ENCODE measurements at regions not wholly inside any gene's neighbourhood (a gene's known extent, or its start where the extent isn't known, plus 50 kb on each side); places are given as distances from the start of the nearest gene placed in this dataset.

DNA sequence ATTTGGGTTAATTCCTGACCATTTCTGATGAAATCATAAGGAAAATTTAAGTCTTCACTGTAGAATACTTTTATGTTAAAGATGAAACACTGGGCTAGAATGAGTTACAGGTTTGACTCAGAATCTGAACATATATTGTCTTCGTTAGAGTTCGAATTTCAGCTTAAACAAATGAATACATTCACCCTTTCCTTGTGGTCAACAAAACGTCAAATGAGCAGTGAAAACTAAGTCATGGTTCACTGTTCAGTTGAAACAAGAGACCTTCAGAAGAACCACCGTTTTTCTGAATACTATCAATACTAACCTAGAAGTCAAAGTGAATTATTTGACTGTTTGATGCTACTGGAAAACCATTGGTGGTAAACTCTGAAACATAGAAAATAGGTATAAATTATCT, 235.2 kb upstream of the ZWINT start:
- TF ChIP-seq, protein P1, sequence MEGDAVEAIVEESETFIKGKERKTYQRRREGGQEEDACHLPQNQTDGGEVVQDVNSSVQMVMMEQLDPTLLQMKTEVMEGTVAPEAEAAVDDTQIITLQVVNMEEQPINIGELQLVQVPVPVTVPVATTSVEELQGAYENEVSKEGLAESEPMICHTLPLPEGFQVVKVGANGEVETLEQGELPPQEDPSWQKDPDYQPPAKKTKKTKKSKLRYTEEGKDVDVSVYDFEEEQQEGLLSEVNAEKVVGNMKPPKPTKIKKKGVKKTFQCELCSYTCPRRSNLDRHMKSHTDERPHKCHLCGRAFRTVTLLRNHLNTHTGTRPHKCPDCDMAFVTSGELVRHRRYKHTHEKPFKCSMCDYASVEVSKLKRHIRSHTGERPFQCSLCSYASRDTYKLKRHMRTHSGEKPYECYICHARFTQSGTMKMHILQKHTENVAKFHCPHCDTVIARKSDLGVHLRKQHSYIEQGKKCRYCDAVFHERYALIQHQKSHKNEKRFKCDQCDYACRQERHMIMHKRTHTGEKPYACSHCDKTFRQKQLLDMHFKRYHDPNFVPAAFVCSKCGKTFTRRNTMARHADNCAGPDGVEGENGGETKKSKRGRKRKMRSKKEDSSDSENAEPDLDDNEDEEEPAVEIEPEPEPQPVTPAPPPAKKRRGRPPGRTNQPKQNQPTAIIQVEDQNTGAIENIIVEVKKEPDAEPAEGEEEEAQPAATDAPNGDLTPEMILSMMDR (conservative IDR thresholded peaks at IDR 0.05; ENCODE audit: low read length), result no peak
- TF ChIP-seq EZH2phosphoT487 (IDR thresholded peaks at IDR 0.05; ENCODE audit: borderline replicate concordance), result no peak
